ENCODE measurements at regions not wholly inside any gene's neighbourhood (a gene's known extent, or its start where the extent isn't known, plus 50 kb on each side); places are given as distances from the start of the nearest gene placed in this dataset.
"Not testable (repeated sequence)": the region's sequence is repeated elsewhere in the genome, so short reads cannot be mapped to it uniquely, and the experiment has no call there.

GRCh38 chr4:58871509-58871908 lies 1761.3 kb upstream of the IGFBP7 start:
- TF ChIP-seq CTCF (IDR thresholded peaks at IDR 0.05): no peak
- DNase-seq (ENCODE audit: low spot score) (no peak), ATAC-seq (ENCODE audit: low FRiP score) (no peak)

- TF ChIP-seq CTCF (IDR thresholded peaks at IDR 0.05): no peak
- no peak for DNase-seq (ENCODE audit: low spot score)
- ATAC-seq (ENCODE audit: low FRiP score): no peak
Measured at GRCh38 chr4:58849026-58849425, 1738.8 kb upstream of the IGFBP7 start.

GRCh38 chr4:58843455-58843854 lies 1733.3 kb upstream of the IGFBP7 start:
- TF ChIP-seq CTCF (IDR thresholded peaks at IDR 0.05): no peak

GRCh38 chr4:58833126-58833525 lies 1722.9 kb upstream of the IGFBP7 start:
- TF ChIP-seq CTCF (IDR thresholded peaks at IDR 0.05): no peak
- DNase-seq (ENCODE audit: low spot score) (no peak), ATAC-seq (ENCODE audit: low FRiP score) (no peak)

More at GRCh38 chr4:58843455-58843854, 1733.3 kb upstream of the IGFBP7 start:
- DNase-seq (ENCODE audit: low spot score): no peak
- no peak for ATAC-seq (ENCODE audit: low FRiP score)

- TF ChIP-seq CTCF (IDR thresholded peaks at IDR 0.05): no peak
- DNase-seq (ENCODE audit: low spot score) (no peak), ATAC-seq (ENCODE audit: low FRiP score) (no peak)
Measured at GRCh38 chr4:58825278-58825677, 1715.1 kb upstream of the IGFBP7 start.

- not testable (repeated sequence) for DNase-seq (ENCODE audit: low spot score); ATAC-seq (ENCODE audit: low FRiP score)
Measured at GRCh38 chr4:58818560-58818959, 1708.4 kb upstream of the IGFBP7 start.

- DNase-seq (ENCODE audit: low spot score) (no peak), ATAC-seq (ENCODE audit: low FRiP score) (no peak)
- no peak for TF ChIP-seq CTCF (IDR thresholded peaks at IDR 0.05)
Measured at GRCh38 chr4:58809948-58810347, 1699.8 kb upstream of the IGFBP7 start.

DNA sequence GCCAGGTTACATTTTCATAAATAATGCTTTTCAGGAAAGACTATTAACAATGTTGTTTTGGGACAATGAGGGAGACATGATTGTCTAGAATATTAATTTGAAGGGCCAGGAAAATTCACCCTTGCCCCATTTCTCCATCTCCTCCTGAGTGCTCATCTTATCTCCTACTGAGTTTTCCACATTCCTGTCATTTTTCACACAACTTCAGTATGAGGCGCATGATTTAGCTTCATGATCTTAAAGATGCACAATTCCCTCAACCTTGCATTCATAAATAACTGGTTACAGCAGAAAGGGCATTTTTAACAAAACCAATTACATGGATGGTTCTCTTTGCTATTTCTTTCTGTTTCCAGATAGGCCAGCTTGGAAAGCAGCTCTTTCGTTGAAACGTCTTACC lies 1699.2 kb upstream of the IGFBP7 start:
- ATAC-seq (ENCODE audit: low FRiP score) (no peak), DNase-seq (ENCODE audit: low spot score) (no peak)
- no peak for TF ChIP-seq CTCF (IDR thresholded peaks at IDR 0.05)

All from omental fat pad (tissue), 3 donors.